ENCODE measurements at regions not wholly inside any gene's neighbourhood (a gene's known extent, or its start where the extent isn't known, plus 50 kb on each side); places are given as distances from the start of the nearest gene placed in this dataset.

DNA sequence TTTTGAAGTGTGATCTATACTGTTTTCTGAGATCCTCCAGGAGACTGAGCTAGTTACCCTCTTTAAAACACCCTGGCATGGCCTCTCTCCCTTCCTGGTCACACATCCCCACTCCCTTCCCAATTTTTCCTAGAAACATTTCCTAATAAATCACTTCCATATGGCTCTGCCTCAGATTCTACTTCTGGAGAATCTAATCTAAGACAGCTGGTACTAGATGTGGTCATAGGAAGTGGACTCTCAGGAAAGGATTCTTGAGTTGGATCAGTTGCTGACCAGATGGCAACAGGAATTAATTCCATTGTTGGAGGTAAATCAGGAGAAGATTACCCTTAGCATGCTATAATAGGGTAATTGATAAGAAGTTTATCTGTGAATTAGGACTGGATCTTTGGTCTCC lies 310.5 kb downstream of the SATB2 start:
- Histone ChIP-seq H3K79me2 (ENCODE audit: control insufficient read depth, insufficient read depth, low read length) (no peaks in the 10 kb centered on the region), H3K9ac (replicated peaks; ENCODE audit: extremely low read depth, insufficient read depth, low read length) (no peak overlapping the region), H3K4me2 (ENCODE audit: insufficient read depth, low read length) (no peak overlapping the region), H3K4me1 (ENCODE audit: control insufficient read depth, extremely low read depth, insufficient read depth, low read length) (no peaks in the 10 kb centered on the region), H3K27me3 (ENCODE audit: control insufficient read depth in 2 of 2, insufficient read depth in 2 of 2, low read length in 2 of 2) (no peaks in the 10 kb centered on the region), H2AFZ (ENCODE audit: low read depth, low read length) (no peak overlapping the region), H3K4me3 (replicated peaks in 1 of 3; ENCODE audit: insufficient read depth in 1 of 3, low read depth in 1 of 3, low read length in 3 of 3) (no peak overlapping the region), H3K36me3 (ENCODE audit: control insufficient read depth in 2 of 2, extremely low read depth in 1 of 2, insufficient read depth in 2 of 2, low read length in 2 of 2) (no peaks in the 10 kb centered on the region), H4K20me1 (replicated peaks; ENCODE audit: control insufficient read depth, extremely low read depth, insufficient read depth, low read length) (no peaks in the 10 kb centered on the region), H3K9me3 (replicated peaks; ENCODE audit: control insufficient read depth, insufficient read depth, low read length) (no peaks in the 10 kb centered on the region), H3K27ac (ENCODE audit: insufficient read depth, low read depth, low read length) (no peak overlapping the region), H3K9me1 (replicated peaks; ENCODE audit: control insufficient read depth, extremely low read depth, insufficient read depth, low read length) (no peaks in the 10 kb centered on the region)
- TF ChIP-seq POLR2AphosphoS5 (IDR thresholded peaks at IDR 0.05; ENCODE audit: insufficient read depth, low read depth, low read length) (no peak), EZH2 (IDR thresholded peaks at IDR 0.05; ENCODE audit: borderline replicate concordance, low read depth, low read length, severe bottlenecking) (no peak), POLR2A (IDR thresholded peaks at IDR 0.05; ENCODE audit: low read depth, low read length) (no peak), GATA2 (IDR thresholded peaks at IDR 0.05; ENCODE audit: insufficient read depth, insufficient read length, low read depth, low read length) (no peak), FOS (IDR thresholded peaks at IDR 0.05; ENCODE audit: borderline replicate concordance, insufficient read depth, low read length) (no peak), JUN (IDR thresholded peaks at IDR 0.05; ENCODE audit: borderline replicate concordance, insufficient read depth, insufficient read length, low read depth) (no peak), MYC (IDR thresholded peaks at IDR 0.05; ENCODE audit: low read depth, low read length) (no peak)
- TF ChIP-seq, protein P1, sequence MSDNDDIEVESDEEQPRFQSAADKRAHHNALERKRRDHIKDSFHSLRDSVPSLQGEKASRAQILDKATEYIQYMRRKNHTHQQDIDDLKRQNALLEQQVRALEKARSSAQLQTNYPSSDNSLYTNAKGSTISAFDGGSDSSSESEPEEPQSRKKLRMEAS (IDR thresholded peaks at IDR 0.05; ENCODE audit: insufficient read depth, insufficient read length): no peak
- TF ChIP-seq, protein P2, sequence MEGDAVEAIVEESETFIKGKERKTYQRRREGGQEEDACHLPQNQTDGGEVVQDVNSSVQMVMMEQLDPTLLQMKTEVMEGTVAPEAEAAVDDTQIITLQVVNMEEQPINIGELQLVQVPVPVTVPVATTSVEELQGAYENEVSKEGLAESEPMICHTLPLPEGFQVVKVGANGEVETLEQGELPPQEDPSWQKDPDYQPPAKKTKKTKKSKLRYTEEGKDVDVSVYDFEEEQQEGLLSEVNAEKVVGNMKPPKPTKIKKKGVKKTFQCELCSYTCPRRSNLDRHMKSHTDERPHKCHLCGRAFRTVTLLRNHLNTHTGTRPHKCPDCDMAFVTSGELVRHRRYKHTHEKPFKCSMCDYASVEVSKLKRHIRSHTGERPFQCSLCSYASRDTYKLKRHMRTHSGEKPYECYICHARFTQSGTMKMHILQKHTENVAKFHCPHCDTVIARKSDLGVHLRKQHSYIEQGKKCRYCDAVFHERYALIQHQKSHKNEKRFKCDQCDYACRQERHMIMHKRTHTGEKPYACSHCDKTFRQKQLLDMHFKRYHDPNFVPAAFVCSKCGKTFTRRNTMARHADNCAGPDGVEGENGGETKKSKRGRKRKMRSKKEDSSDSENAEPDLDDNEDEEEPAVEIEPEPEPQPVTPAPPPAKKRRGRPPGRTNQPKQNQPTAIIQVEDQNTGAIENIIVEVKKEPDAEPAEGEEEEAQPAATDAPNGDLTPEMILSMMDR (IDR thresholded peaks at IDR 0.05; ENCODE audit: extremely low read depth in 1 of 2, insufficient read depth in 1 of 2, low read depth in 1 of 2, low read length in 2 of 2): no peak
- dilution Hi-C loops (cut with MboI; ENCODE audit: extremely low pct_ligation_motif_present, low sequenced_read_pairs): no loop called here
- CTCF ChIA-PET: no interaction called here
- intact Hi-C loops (cut with micrococcal nuclease): no loop called here
- FAIRE-seq: no peak
- no TSS peak for BruUV-seq (replicated peaks)
- POLR2A ChIA-PET: no interaction called here
- no peak for DNase-seq (ENCODE audit: low read depth, low spot score)
